H1 (cell line): ENCODE measurements at regions not wholly inside any gene's neighbourhood (a gene's known extent, or its start where the extent isn't known, plus 50 kb on each side); places are given as distances from the start of the nearest gene placed in this dataset.

ENCODE experiments used
- CTCF ChIA-PET: fragments of 300-600 bp; sonication (Branson Sonifier 250); formaldehyde crosslinking; loops from one replicate; lab custom pipeline; 2021; ENCODE audit not compliant: partially characterized antibody; lab: Charles Lee
- POLR2A ChIA-PET: fragments of 300-600 bp; sonication (Branson Sonifier 250); formaldehyde crosslinking; loops from one replicate; lab custom pipeline; 2021; ENCODE audit warnings: inconsistent platforms; ENCODE audit not compliant: partially characterized antibody; lab: Charles Lee
- DNase-seq, 2 experiments: peaks; one replicate each; pipeline versions ENCODE4 v3.0.0 to v3.0.0-alpha.2; 2010 to 2022; ENCODE audit warnings: low spot score in 2 of 2, low read depth in 1 of 2, mixed read lengths in 1 of 2
- FAIRE-seq: peaks from 2 replicates; lab custom pipeline; 2011; peaks lifted over from hg19 to GRCh38; lab: Jason Lieb, UNC
- H2AFZ ChIP-seq: 2 replicates; pipeline ENCODE4 v1.8.1; 2012; ENCODE audit warnings: low read length, inconsistent platforms
- H2AK5ac ChIP-seq: 2 replicates; pipeline ENCODE4 v1.6.1; 2013; ENCODE audit warnings: low read depth, low read length
- H2BK120ac ChIP-seq: replicated peaks from 2 replicates; pipeline ENCODE3; 2013; ENCODE audit warnings: low read depth, low read length, inconsistent platforms
- H2BK12ac ChIP-seq: 2 replicates; pipeline ENCODE4 v1.6.1; 2013; ENCODE audit warnings: low read depth, low read length
- H2BK15ac ChIP-seq: 2 replicates; pipeline ENCODE4 v1.6.1; 2013; ENCODE audit warnings: low read length
- H2BK20ac ChIP-seq: 2 replicates; pipeline ENCODE4 v1.6.1; 2013; ENCODE audit warnings: low read length
- H2BK5ac ChIP-seq: 2 replicates; pipeline ENCODE4 v1.6.1; 2013; ENCODE audit warnings: low read depth, low read length
- H3K14ac ChIP-seq: 2 replicates; pipeline ENCODE4 v1.6.1; 2013; ENCODE audit warnings: inconsistent platforms; ENCODE audit not compliant: insufficient read length
- H3K18ac ChIP-seq: 2 replicates; pipeline ENCODE4 v1.6.1; 2013; ENCODE audit warnings: low read length; ENCODE audit errors: extremely low read depth
- H3K23ac ChIP-seq: 2 replicates; pipeline ENCODE4 v1.6.1; 2013; ENCODE audit warnings: inconsistent platforms; ENCODE audit not compliant: insufficient read length
- H3K23me2 ChIP-seq: 2 replicates; pipeline ENCODE4 v1.6.1; 2013; ENCODE audit warnings: low read depth, low read length
- H3K27ac ChIP-seq: 2 replicates; pipeline ENCODE4 v1.6.1; 2011; ENCODE audit warnings: low read depth, low read length, inconsistent platforms
- H3K27me3 ChIP-seq, 4 experiments: replicated peaks in 1 of 4; 1 replicate in 1 of 4; 2 replicates in 3 of 4; pipeline versions ENCODE4 v1.6.1 to v1.8.1; 2011 to 2013; ENCODE audit warnings: low read length in 3 of 4, mild to moderate bottlenecking in 3 of 4, inconsistent platforms in 2 of 4, mixed read lengths in 2 of 4, moderate library complexity in 1 of 4; ENCODE audit not compliant: control insufficient read depth in 3 of 4, insufficient read depth in 3 of 4; ENCODE audit errors: extremely low read depth in 1 of 4
- H3K36me3 ChIP-seq, 4 experiments: 2 replicates each; pipeline versions ENCODE4 v1.6.1 to v1.8.1; 2011 to 2013; ENCODE audit warnings: mild to moderate bottlenecking in 4 of 4, low read length in 3 of 4, moderate library complexity in 2 of 4, control low read depth in 1 of 4, inconsistent platforms in 1 of 4; ENCODE audit not compliant: insufficient read depth in 4 of 4, control insufficient read depth in 2 of 4
- H3K4ac ChIP-seq: replicated peaks from 2 replicates; pipeline ENCODE3; 2013; ENCODE audit warnings: low read length, low read depth, mixed read lengths, inconsistent platforms; ENCODE audit not compliant: insufficient read length
- H3K4me1 ChIP-seq, 4 experiments: replicated peaks in 1 of 4; 1 replicate in 1 of 4; 2 replicates in 3 of 4; pipeline versions ENCODE4 v1.6.1 to v1.8.1; 2011 to 2013; ENCODE audit warnings: low read length in 3 of 4, inconsistent platforms in 2 of 4, mixed read lengths in 1 of 4; ENCODE audit not compliant: insufficient read depth in 4 of 4, control insufficient read depth in 3 of 4
- H3K4me2 ChIP-seq, 2 experiments: 2 replicates each; pipeline versions ENCODE4 v1.6.1 to v1.8.1; 2011 to 2013; ENCODE audit warnings: low read depth in 2 of 2, low read length in 2 of 2, control low read depth in 1 of 2, inconsistent platforms in 1 of 2, mild to moderate bottlenecking in 1 of 2; ENCODE audit not compliant: insufficient read depth in 1 of 2
- H3K4me3 ChIP-seq, 4 experiments: fragments of 200-600, 300-600 bp in 1 of 4; sonication (generic), shearing (Covaris generic), sonication (Bioruptor Twin) in 1 of 4; 2 replicates each; pipeline versions ENCODE4 v1.5.1 to v1.8.1; 2011 to 2016; ENCODE audit warnings: low read length in 4 of 4, low read depth in 3 of 4, control low read depth in 2 of 4, inconsistent platforms in 2 of 4, mild to moderate bottlenecking in 2 of 4, mixed read lengths in 1 of 4, moderate library complexity in 1 of 4; ENCODE audit not compliant: insufficient read depth in 2 of 4; ENCODE audit errors: extremely low read depth in 1 of 4
- H3K56ac ChIP-seq: replicated peaks from 2 replicates; pipeline ENCODE3; 2013; ENCODE audit warnings: low read depth, mild to moderate bottlenecking, mixed read lengths, low read length, inconsistent platforms; ENCODE audit not compliant: insufficient read length
- H3K79me1 ChIP-seq: 2 replicates; pipeline ENCODE4 v1.6.1; 2013; ENCODE audit warnings: low read depth, low read length, control low read depth
- H3K79me2 ChIP-seq, 2 experiments: 2 replicates each; pipeline versions ENCODE4 v1.6.1 to v1.8.1; 2012 to 2013; ENCODE audit warnings: low read length in 2 of 2, mild to moderate bottlenecking in 2 of 2, inconsistent platforms in 1 of 2; ENCODE audit not compliant: insufficient read depth in 2 of 2, control insufficient read depth in 1 of 2
- H3K9ac ChIP-seq, 4 experiments: replicated peaks in 1 of 4; 1 replicate in 1 of 4; 2 replicates in 3 of 4; pipeline versions ENCODE4 v1.6.1 to v1.8.1; 2011 to 2013; ENCODE audit warnings: low read depth in 3 of 4, low read length in 3 of 4, control low read depth in 2 of 4, mild to moderate bottlenecking in 2 of 4, moderate library complexity in 2 of 4, inconsistent platforms in 1 of 4; ENCODE audit errors: extremely low read depth in 1 of 4
- H3K9me3 ChIP-seq, 2 experiments: 2 replicates each; pipeline versions ENCODE4 v1.6.1 to v1.8.1; 2012 to 2013; ENCODE audit warnings: mild to moderate bottlenecking in 2 of 2, moderate library complexity in 2 of 2, control low read depth in 1 of 2, inconsistent platforms in 1 of 2, low read depth in 1 of 2, low read length in 1 of 2, mixed read lengths in 1 of 2; ENCODE audit not compliant: insufficient read depth in 2 of 2
- H4K20me1 ChIP-seq, 2 experiments: replicated peaks in 1 of 2; 2 replicates each; pipeline versions ENCODE3 to v1.8.1; 2011 to 2013; ENCODE audit warnings: inconsistent platforms in 2 of 2, low read length in 2 of 2, mild to moderate bottlenecking in 1 of 2; ENCODE audit not compliant: insufficient read depth in 2 of 2, control insufficient read depth in 1 of 2
- H4K5ac ChIP-seq: 2 replicates; pipeline ENCODE4 v1.6.1; 2013; ENCODE audit warnings: low read length, low read depth, mixed read lengths, inconsistent platforms; ENCODE audit not compliant: insufficient read length
- H4K8ac ChIP-seq: 2 replicates; pipeline ENCODE4 v1.8.0; 2013; ENCODE audit warnings: mild to moderate bottlenecking, moderate library complexity, low read length, inconsistent platforms; ENCODE audit not compliant: insufficient read depth; ENCODE audit errors: extremely low read depth
- H4K91ac ChIP-seq: replicated peaks from 2 replicates; pipeline ENCODE3; 2013; ENCODE audit warnings: low read length, mixed read lengths, inconsistent platforms; ENCODE audit not compliant: insufficient read length
- BCL11A ChIP-seq, 2 experiments: IDR thresholded peaks; one replicate each; pipeline ENCODE4 v1.6.1; 2011; ENCODE audit warnings: low read depth in 2 of 2, low read length in 2 of 2, mild to moderate bottlenecking in 2 of 2
- CBX5 ChIP-seq: fragments of 300-800, 300-1000 bp; sonication (generic); IDR thresholded peaks from 2 replicates; pipeline ENCODE4 v1.7.1; 2016; ENCODE audit warnings: antibody characterized with exemption, low read length, low read depth
- CEBPB ChIP-seq: IDR thresholded peaks from 2 replicates; pipeline ENCODE4 v1.6.1; 2012; ENCODE audit warnings: low read depth, low read length
- CTCF ChIP-seq, 3 experiments: IDR thresholded peaks; 1 replicate in 2 of 3; 2 replicates in 1 of 3; pipeline versions ENCODE4 v1.5.1 to v1.6.1; 2011; ENCODE audit warnings: low read length in 3 of 3, mild to moderate bottlenecking in 3 of 3, inconsistent platforms in 2 of 3, low read depth in 1 of 3, moderate library complexity in 1 of 3; ENCODE audit not compliant: insufficient read depth in 1 of 3; ENCODE audit errors: control extremely low read depth in 1 of 3
- EP300 ChIP-seq, 2 experiments: IDR thresholded peaks; 1 replicate in 1 of 2; 2 replicates in 1 of 2; pipeline ENCODE4 v1.6.1; 2011 to 2012; ENCODE audit warnings: low read depth in 2 of 2, low read length in 2 of 2, mild to moderate bottlenecking in 2 of 2, borderline replicate concordance in 1 of 2, inconsistent platforms in 1 of 2, moderate library complexity in 1 of 2
- FOSL1 ChIP-seq: IDR thresholded peaks from 2 replicates; pipeline ENCODE4 v1.6.1; 2011; ENCODE audit warnings: mild to moderate bottlenecking, low read depth, low read length, moderate library complexity; ENCODE audit not compliant: insufficient read depth
- SRF ChIP-seq: IDR thresholded peaks from 2 replicates; pipeline ENCODE4 v1.6.1; 2011; ENCODE audit warnings: mild to moderate bottlenecking, low read depth, low read length, moderate library complexity
- SUZ12 ChIP-seq: fragments of 200-600 bp; sonication (generic); IDR thresholded peaks from 2 replicates; pipeline ENCODE4 v1.6.1; 2012; ENCODE audit warnings: mild to moderate bottlenecking, inconsistent platforms, low read length, moderate library complexity, mixed read lengths
- WGBS, 2 experiments: shearing (Covaris generic) in 1 of 2; methylation state at CpG; one replicate each; pipeline versions ENCODE4 v1.1.6 to v1.1.7; 2013 to 2015; ENCODE audit warnings: low lambda C conversion rate in 2 of 2, mixed read lengths in 2 of 2, inconsistent platforms in 1 of 2, low coverage in 1 of 2, missing lambda C conversion rate in 1 of 2; ENCODE audit not compliant: insufficient replicate concordance in 2 of 2, insufficient coverage in 1 of 2, insufficient read length in 1 of 2; ENCODE audit errors: extremely low coverage in 1 of 2, missing lambda C conversion rate in 1 of 2; 5-methylcytosine and 5-hydroxymethylcytosine counted together

- no peak for TF ChIP-seq CTCF (IDR thresholded peaks at IDR 0.05; ENCODE audit: control extremely low read depth in 1 of 3, insufficient read depth in 1 of 3, low read depth in 1 of 3, low read length in 3 of 3)
- TF ChIP-seq CBX5, result no peak
- no peak for TF ChIP-seq FOSL1
- no peak for TF ChIP-seq CEBPB
- no peak for TF ChIP-seq EP300 (IDR thresholded peaks at IDR 0.05; ENCODE audit: borderline replicate concordance in 1 of 2, low read depth in 2 of 2, low read length in 2 of 2)
- no peak for TF ChIP-seq BCL11A (IDR thresholded peaks at IDR 0.05; ENCODE audit: low read depth in 2 of 2, low read length in 2 of 2)
- no peak for TF ChIP-seq SRF
- no peak for TF ChIP-seq SUZ12
- Histone ChIP-seq H3K9me3 (no peaks in the 10 kb centered on the region), H3K23ac (no peak overlapping the region), H3K27ac (no peak overlapping the region), H2AK5ac (no peak overlapping the region), H3K56ac (no peak overlapping the region), H3K4me1 (no peaks in the 10 kb centered on the region), H4K20me1 (no peaks in the 10 kb centered on the region), H3K27me3 (no peaks in the 10 kb centered on the region), H2BK5ac (no peak overlapping the region), H3K4me2 (no peak overlapping the region), H3K4me3 (no peak overlapping the region), H2BK12ac (no peak overlapping the region), H3K79me2 (no peaks in the 10 kb centered on the region), H3K36me3 (no peaks in the 10 kb centered on the region), H4K5ac (no peak overlapping the region), H2AFZ (no peak overlapping the region), H3K23me2 (no peaks in the 10 kb centered on the region), H3K9ac (no peak overlapping the region), H2BK20ac (no peak overlapping the region), H4K8ac (no peak overlapping the region), H4K91ac (no peak overlapping the region), H3K4ac (no peak overlapping the region), H2BK120ac (no peak overlapping the region), H3K79me1 (no peaks in the 10 kb centered on the region), H2BK15ac (no peak overlapping the region), H3K14ac (no peak overlapping the region), H3K18ac (no peak overlapping the region)
- no peak for FAIRE-seq
- ChIA-PET POLR2A (no interaction called here), CTCF (no interaction called here)
- WGBS, 2 experiments, result 88% methylated on average over 4 of the region's 4 CpGs; no CpG with 5 or more reads in 1 of the 2 experiments
- no peak for DNase-seq
Observed at GRCh38 chr16:60582528-60582927, 1453.7 kb downstream of the CDH8 start.
